H1 (cell line): ENCODE measurements at regions not wholly inside any gene's neighbourhood (a gene's known extent, or its start where the extent isn't known, plus 50 kb on each side); places are given as distances from the start of the nearest gene placed in this dataset.

Experiments
- CTCF ChIA-PET: fragments of 300-600 bp; sonication (Branson Sonifier 250); formaldehyde crosslinking; loops from one replicate; lab custom pipeline; 2021; ENCODE audit not compliant: partially characterized antibody; lab: Charles Lee
- POLR2A ChIA-PET: fragments of 300-600 bp; sonication (Branson Sonifier 250); formaldehyde crosslinking; loops from one replicate; lab custom pipeline; 2021; ENCODE audit warnings: inconsistent platforms; ENCODE audit not compliant: partially characterized antibody; lab: Charles Lee
- DNase-seq, 2 experiments: peaks; one replicate each; pipeline versions ENCODE4 v3.0.0 to v3.0.0-alpha.2; 2010 to 2022; ENCODE audit warnings: low spot score in 2 of 2, low read depth in 1 of 2, mixed read lengths in 1 of 2
- FAIRE-seq: peaks from 2 replicates; lab custom pipeline; 2011; peaks lifted over from hg19 to GRCh38; lab: Jason Lieb, UNC
- H2AFZ ChIP-seq: 2 replicates; pipeline ENCODE4 v1.8.1; 2012; ENCODE audit warnings: low read length, inconsistent platforms
- H2AK5ac ChIP-seq: 2 replicates; pipeline ENCODE4 v1.6.1; 2013; ENCODE audit warnings: low read depth, low read length
- H2BK120ac ChIP-seq: replicated peaks from 2 replicates; pipeline ENCODE3; 2013; ENCODE audit warnings: low read depth, low read length, inconsistent platforms
- H2BK12ac ChIP-seq: 2 replicates; pipeline ENCODE4 v1.6.1; 2013; ENCODE audit warnings: low read depth, low read length
- H2BK15ac ChIP-seq: 2 replicates; pipeline ENCODE4 v1.6.1; 2013; ENCODE audit warnings: low read length
- H2BK20ac ChIP-seq: 2 replicates; pipeline ENCODE4 v1.6.1; 2013; ENCODE audit warnings: low read length
- H2BK5ac ChIP-seq: 2 replicates; pipeline ENCODE4 v1.6.1; 2013; ENCODE audit warnings: low read depth, low read length
- H3K14ac ChIP-seq: 2 replicates; pipeline ENCODE4 v1.6.1; 2013; ENCODE audit warnings: inconsistent platforms; ENCODE audit not compliant: insufficient read length
- H3K18ac ChIP-seq: 2 replicates; pipeline ENCODE4 v1.6.1; 2013; ENCODE audit warnings: low read length; ENCODE audit errors: extremely low read depth
- H3K23ac ChIP-seq: 2 replicates; pipeline ENCODE4 v1.6.1; 2013; ENCODE audit warnings: inconsistent platforms; ENCODE audit not compliant: insufficient read length
- H3K23me2 ChIP-seq: 2 replicates; pipeline ENCODE4 v1.6.1; 2013; ENCODE audit warnings: low read depth, low read length
- H3K27ac ChIP-seq: 2 replicates; pipeline ENCODE4 v1.6.1; 2011; ENCODE audit warnings: low read depth, low read length, inconsistent platforms
- H3K27me3 ChIP-seq, 4 experiments: replicated peaks in 1 of 4; 1 replicate in 1 of 4; 2 replicates in 3 of 4; pipeline versions ENCODE4 v1.6.1 to v1.8.1; 2011 to 2013; ENCODE audit warnings: low read length in 3 of 4, mild to moderate bottlenecking in 3 of 4, inconsistent platforms in 2 of 4, mixed read lengths in 2 of 4, moderate library complexity in 1 of 4; ENCODE audit not compliant: control insufficient read depth in 3 of 4, insufficient read depth in 3 of 4; ENCODE audit errors: extremely low read depth in 1 of 4
- H3K36me3 ChIP-seq, 4 experiments: 2 replicates each; pipeline versions ENCODE4 v1.6.1 to v1.8.1; 2011 to 2013; ENCODE audit warnings: mild to moderate bottlenecking in 4 of 4, low read length in 3 of 4, moderate library complexity in 2 of 4, control low read depth in 1 of 4, inconsistent platforms in 1 of 4; ENCODE audit not compliant: insufficient read depth in 4 of 4, control insufficient read depth in 2 of 4
- H3K4ac ChIP-seq: replicated peaks from 2 replicates; pipeline ENCODE3; 2013; ENCODE audit warnings: low read length, low read depth, mixed read lengths, inconsistent platforms; ENCODE audit not compliant: insufficient read length
- H3K4me1 ChIP-seq, 4 experiments: replicated peaks in 1 of 4; 1 replicate in 1 of 4; 2 replicates in 3 of 4; pipeline versions ENCODE4 v1.6.1 to v1.8.1; 2011 to 2013; ENCODE audit warnings: low read length in 3 of 4, inconsistent platforms in 2 of 4, mixed read lengths in 1 of 4; ENCODE audit not compliant: insufficient read depth in 4 of 4, control insufficient read depth in 3 of 4
- H3K4me2 ChIP-seq, 2 experiments: 2 replicates each; pipeline versions ENCODE4 v1.6.1 to v1.8.1; 2011 to 2013; ENCODE audit warnings: low read depth in 2 of 2, low read length in 2 of 2, control low read depth in 1 of 2, inconsistent platforms in 1 of 2, mild to moderate bottlenecking in 1 of 2; ENCODE audit not compliant: insufficient read depth in 1 of 2
- H3K4me3 ChIP-seq, 4 experiments: fragments of 200-600, 300-600 bp in 1 of 4; sonication (generic), shearing (Covaris generic), sonication (Bioruptor Twin) in 1 of 4; 2 replicates each; pipeline versions ENCODE4 v1.5.1 to v1.8.1; 2011 to 2016; ENCODE audit warnings: low read length in 4 of 4, low read depth in 3 of 4, control low read depth in 2 of 4, inconsistent platforms in 2 of 4, mild to moderate bottlenecking in 2 of 4, mixed read lengths in 1 of 4, moderate library complexity in 1 of 4; ENCODE audit not compliant: insufficient read depth in 2 of 4; ENCODE audit errors: extremely low read depth in 1 of 4
- H3K56ac ChIP-seq: replicated peaks from 2 replicates; pipeline ENCODE3; 2013; ENCODE audit warnings: low read depth, mild to moderate bottlenecking, mixed read lengths, low read length, inconsistent platforms; ENCODE audit not compliant: insufficient read length
- H3K79me1 ChIP-seq: 2 replicates; pipeline ENCODE4 v1.6.1; 2013; ENCODE audit warnings: low read depth, low read length, control low read depth
- H3K79me2 ChIP-seq, 2 experiments: 2 replicates each; pipeline versions ENCODE4 v1.6.1 to v1.8.1; 2012 to 2013; ENCODE audit warnings: low read length in 2 of 2, mild to moderate bottlenecking in 2 of 2, inconsistent platforms in 1 of 2; ENCODE audit not compliant: insufficient read depth in 2 of 2, control insufficient read depth in 1 of 2
- H3K9ac ChIP-seq, 4 experiments: replicated peaks in 1 of 4; 1 replicate in 1 of 4; 2 replicates in 3 of 4; pipeline versions ENCODE4 v1.6.1 to v1.8.1; 2011 to 2013; ENCODE audit warnings: low read depth in 3 of 4, low read length in 3 of 4, control low read depth in 2 of 4, mild to moderate bottlenecking in 2 of 4, moderate library complexity in 2 of 4, inconsistent platforms in 1 of 4; ENCODE audit errors: extremely low read depth in 1 of 4
- H3K9me3 ChIP-seq, 2 experiments: 2 replicates each; pipeline versions ENCODE4 v1.6.1 to v1.8.1; 2012 to 2013; ENCODE audit warnings: mild to moderate bottlenecking in 2 of 2, moderate library complexity in 2 of 2, control low read depth in 1 of 2, inconsistent platforms in 1 of 2, low read depth in 1 of 2, low read length in 1 of 2, mixed read lengths in 1 of 2; ENCODE audit not compliant: insufficient read depth in 2 of 2
- H4K20me1 ChIP-seq, 2 experiments: replicated peaks in 1 of 2; 2 replicates each; pipeline versions ENCODE3 to v1.8.1; 2011 to 2013; ENCODE audit warnings: inconsistent platforms in 2 of 2, low read length in 2 of 2, mild to moderate bottlenecking in 1 of 2; ENCODE audit not compliant: insufficient read depth in 2 of 2, control insufficient read depth in 1 of 2
- H4K5ac ChIP-seq: 2 replicates; pipeline ENCODE4 v1.6.1; 2013; ENCODE audit warnings: low read length, low read depth, mixed read lengths, inconsistent platforms; ENCODE audit not compliant: insufficient read length
- H4K8ac ChIP-seq: 2 replicates; pipeline ENCODE4 v1.8.0; 2013; ENCODE audit warnings: mild to moderate bottlenecking, moderate library complexity, low read length, inconsistent platforms; ENCODE audit not compliant: insufficient read depth; ENCODE audit errors: extremely low read depth
- H4K91ac ChIP-seq: replicated peaks from 2 replicates; pipeline ENCODE3; 2013; ENCODE audit warnings: low read length, mixed read lengths, inconsistent platforms; ENCODE audit not compliant: insufficient read length
- BCL11A ChIP-seq, 2 experiments: IDR thresholded peaks; one replicate each; pipeline ENCODE4 v1.6.1; 2011; ENCODE audit warnings: low read depth in 2 of 2, low read length in 2 of 2, mild to moderate bottlenecking in 2 of 2
- CBX5 ChIP-seq: fragments of 300-800, 300-1000 bp; sonication (generic); IDR thresholded peaks from 2 replicates; pipeline ENCODE4 v1.7.1; 2016; ENCODE audit warnings: antibody characterized with exemption, low read length, low read depth
- E2F6 ChIP-seq: IDR thresholded peaks from 2 replicates; pipeline ENCODE4 v1.6.1; 2012; ENCODE audit warnings: inconsistent platforms
- GTF2F1 ChIP-seq: IDR thresholded peaks from 2 replicates; pipeline ENCODE4 v1.6.1; 2012; ENCODE audit warnings: low read depth, low read length, improper control_type of control experiment, borderline replicate concordance
- HDAC2 ChIP-seq, 2 experiments: fragments of 300-600 bp in 1 of 2; sonication (generic) in 1 of 2; IDR thresholded peaks; 2 replicates each; pipeline ENCODE4 v1.6.1; 2011 to 2012; ENCODE audit warnings: low read depth in 2 of 2, low read length in 2 of 2, mild to moderate bottlenecking in 2 of 2, moderate library complexity in 2 of 2, borderline replicate concordance in 1 of 2, inconsistent platforms in 1 of 2
- JUND ChIP-seq: IDR thresholded peaks from 2 replicates; pipeline ENCODE4 v1.6.1; 2011; ENCODE audit warnings: mild to moderate bottlenecking, improper control_type of control experiment, low read length
- RNF2 ChIP-seq: fragments of 200-900, 300-1000 bp; sonication (generic); IDR thresholded peaks from 2 replicates; pipeline ENCODE4 v1.7.1; 2016; ENCODE audit warnings: borderline replicate concordance, low read depth, mild to moderate bottlenecking, antibody characterized with exemption, low read length; ENCODE audit not compliant: poor library complexity, severe bottlenecking; ENCODE audit errors: missing control alignments
- TAF7 ChIP-seq: optimal IDR thresholded peaks from 2 replicates; pipeline ENCODE3; 2011; ENCODE audit warnings: low read depth, mild to moderate bottlenecking, inconsistent platforms, low read length, moderate library complexity, borderline replicate concordance
- TCF12 ChIP-seq: IDR thresholded peaks from 2 replicates; pipeline ENCODE4 v1.6.1; 2011; ENCODE audit warnings: low read depth, mild to moderate bottlenecking, low read length
- USF2 ChIP-seq: IDR thresholded peaks from 2 replicates; pipeline ENCODE4 v1.6.1; 2011; ENCODE audit warnings: low read length, improper control_type of control experiment
- WGBS, 2 experiments: shearing (Covaris generic) in 1 of 2; methylation state at CpG; one replicate each; pipeline versions ENCODE4 v1.1.6 to v1.1.7; 2013 to 2015; ENCODE audit warnings: low lambda C conversion rate in 2 of 2, mixed read lengths in 2 of 2, inconsistent platforms in 1 of 2, low coverage in 1 of 2, missing lambda C conversion rate in 1 of 2; ENCODE audit not compliant: insufficient replicate concordance in 2 of 2, insufficient coverage in 1 of 2, insufficient read length in 1 of 2; ENCODE audit errors: extremely low coverage in 1 of 2, missing lambda C conversion rate in 1 of 2; 5-methylcytosine and 5-hydroxymethylcytosine counted together

GRCh38 chr1:187665483-187665882 is 836.7 kb downstream of the PLA2G4A start:
- Histone ChIP-seq H3K4me3 (no peak overlapping the region), H3K14ac (no peak overlapping the region), H3K4me1 (no peaks in the 10 kb centered on the region), H2BK12ac (no peak overlapping the region), H3K79me1 (no peaks in the 10 kb centered on the region), H3K9ac (no peak overlapping the region; a peak in 1 of 7 replicates), H3K23me2 (no peaks in the 10 kb centered on the region), H4K5ac (no peak overlapping the region), H4K91ac (no peak overlapping the region), H3K79me2 (no peaks in the 10 kb centered on the region), H3K27ac (no peak overlapping the region), H2BK5ac (no peak overlapping the region), H3K18ac (no peak overlapping the region), H2AK5ac (no peak overlapping the region), H3K36me3 (no peaks in the 10 kb centered on the region), H3K23ac (no peak overlapping the region), H3K27me3 (no peaks in the 10 kb centered on the region), H3K4me2 (no peak overlapping the region), H2BK15ac (no peak overlapping the region), H3K9me3 (no peaks in the 10 kb centered on the region), H2BK20ac (no peak overlapping the region), H4K20me1 (no peaks in the 10 kb centered on the region), H3K4ac (no peak overlapping the region), H2AFZ (no peak overlapping the region), H4K8ac (no peak overlapping the region), H2BK120ac (no peak overlapping the region), H3K56ac (no peak overlapping the region)
- TF ChIP-seq USF2 (no peak), RNF2 (no peak), TCF12 (no peak), JUND (no peak), GTF2F1 (no peak), HDAC2 (IDR thresholded peaks at IDR 0.05; ENCODE audit: borderline replicate concordance in 1 of 2, low read depth in 2 of 2, low read length in 2 of 2) (no peak), E2F6 (no peak), TAF7 (no peak), CBX5 (no peak), BCL11A (IDR thresholded peaks at IDR 0.05; ENCODE audit: low read depth in 2 of 2, low read length in 2 of 2) (no peak)
- DNase-seq (no peak), FAIRE-seq (no peak)
- CTCF ChIA-PET = interaction anchor here (1.2 kb wide), 1 partner anchor 28 kb away, joined by 5 read pairs; no protein-coding TSS in a partner anchor
- 94% methylated on average over 2 of the region's 2 CpGs; no CpG with 5 or more reads in 1 of the 2 experiments for whole genome bisulfite sequencing, 2 experiments
- POLR2A ChIA-PET = no interaction called here
